ENCODE measurements at regions not wholly inside any gene's neighbourhood (a gene's known extent, or its start where the extent isn't known, plus 50 kb on each side); places are given as distances from the start of the nearest gene placed in this dataset.

- TF ChIP-seq, protein P1, sequence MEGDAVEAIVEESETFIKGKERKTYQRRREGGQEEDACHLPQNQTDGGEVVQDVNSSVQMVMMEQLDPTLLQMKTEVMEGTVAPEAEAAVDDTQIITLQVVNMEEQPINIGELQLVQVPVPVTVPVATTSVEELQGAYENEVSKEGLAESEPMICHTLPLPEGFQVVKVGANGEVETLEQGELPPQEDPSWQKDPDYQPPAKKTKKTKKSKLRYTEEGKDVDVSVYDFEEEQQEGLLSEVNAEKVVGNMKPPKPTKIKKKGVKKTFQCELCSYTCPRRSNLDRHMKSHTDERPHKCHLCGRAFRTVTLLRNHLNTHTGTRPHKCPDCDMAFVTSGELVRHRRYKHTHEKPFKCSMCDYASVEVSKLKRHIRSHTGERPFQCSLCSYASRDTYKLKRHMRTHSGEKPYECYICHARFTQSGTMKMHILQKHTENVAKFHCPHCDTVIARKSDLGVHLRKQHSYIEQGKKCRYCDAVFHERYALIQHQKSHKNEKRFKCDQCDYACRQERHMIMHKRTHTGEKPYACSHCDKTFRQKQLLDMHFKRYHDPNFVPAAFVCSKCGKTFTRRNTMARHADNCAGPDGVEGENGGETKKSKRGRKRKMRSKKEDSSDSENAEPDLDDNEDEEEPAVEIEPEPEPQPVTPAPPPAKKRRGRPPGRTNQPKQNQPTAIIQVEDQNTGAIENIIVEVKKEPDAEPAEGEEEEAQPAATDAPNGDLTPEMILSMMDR (conservative IDR thresholded peaks at IDR 0.05; ENCODE audit: low read depth, low read length), result no peak
- no peak for DNase-seq (ENCODE audit: low read depth)
Observed at GRCh38 chr10:44284198-44285084, 100.5 kb downstream of the CXCL12 start.

DNA sequence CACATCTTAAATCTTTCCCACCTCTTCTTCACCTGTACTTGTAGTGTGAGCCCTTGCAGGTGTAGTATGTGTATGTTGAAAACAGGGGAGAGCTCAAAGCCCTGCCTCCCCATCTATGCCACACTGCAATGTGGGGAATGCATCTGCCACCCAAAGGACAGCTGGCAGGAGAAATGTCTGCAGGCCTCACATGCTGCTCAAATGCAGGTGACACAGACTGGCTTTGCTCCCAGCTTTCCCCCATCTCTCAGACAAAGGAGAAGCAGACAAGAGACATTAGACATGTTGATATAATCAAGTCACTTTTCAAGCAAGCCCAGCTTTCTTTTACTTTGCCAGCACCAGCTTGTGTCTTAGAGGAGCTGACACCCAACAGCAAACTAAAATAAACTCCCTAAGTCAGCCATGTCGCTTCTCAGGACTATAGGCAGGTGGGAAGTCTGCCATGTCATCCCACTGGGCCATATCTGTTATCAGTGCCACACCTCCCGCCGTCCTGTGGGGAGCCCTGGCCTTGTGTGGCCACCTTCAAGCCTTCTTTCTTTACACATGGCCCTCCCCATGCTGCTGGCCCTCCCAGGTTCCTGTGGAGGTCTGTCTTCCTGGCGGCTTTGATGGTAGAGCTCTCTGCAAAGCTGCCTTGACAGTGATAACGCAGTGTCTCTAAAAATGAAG, 102.1 kb downstream of the CXCL12 start:
- TF ChIP-seq, protein P1 (conservative IDR thresholded peaks at IDR 0.05; ENCODE audit: low read depth, low read length), result no peak
- H3K4me3 ChIP-seq (ENCODE audit: low read length), result no peak overlapping the region
- DNase-seq (ENCODE audit: low read depth), result no peak

More at GRCh38 chr10:44284198-44285084, 100.5 kb downstream of the CXCL12 start:
- no peak overlapping the region for H3K4me3 ChIP-seq (ENCODE audit: low read length)

- DNase-seq (ENCODE audit: low read depth), result no peak
- H3K4me3 ChIP-seq (ENCODE audit: low read length), result no peak overlapping the region
- TF ChIP-seq, protein P1 (conservative IDR thresholded peaks at IDR 0.05; ENCODE audit: low read depth, low read length), result no peak
Observed at GRCh38 chr10:44281662-44282061, 103.2 kb downstream of the CXCL12 start.

GRCh38 chr10:44281089-44281613, 103.7 kb downstream of the CXCL12 start:
- no peak for DNase-seq (ENCODE audit: low read depth)
- TF ChIP-seq, protein P1 (conservative IDR thresholded peaks at IDR 0.05; ENCODE audit: low read depth, low read length), result no peak
- no peak overlapping the region for H3K4me3 ChIP-seq (ENCODE audit: low read length)

DNA sequence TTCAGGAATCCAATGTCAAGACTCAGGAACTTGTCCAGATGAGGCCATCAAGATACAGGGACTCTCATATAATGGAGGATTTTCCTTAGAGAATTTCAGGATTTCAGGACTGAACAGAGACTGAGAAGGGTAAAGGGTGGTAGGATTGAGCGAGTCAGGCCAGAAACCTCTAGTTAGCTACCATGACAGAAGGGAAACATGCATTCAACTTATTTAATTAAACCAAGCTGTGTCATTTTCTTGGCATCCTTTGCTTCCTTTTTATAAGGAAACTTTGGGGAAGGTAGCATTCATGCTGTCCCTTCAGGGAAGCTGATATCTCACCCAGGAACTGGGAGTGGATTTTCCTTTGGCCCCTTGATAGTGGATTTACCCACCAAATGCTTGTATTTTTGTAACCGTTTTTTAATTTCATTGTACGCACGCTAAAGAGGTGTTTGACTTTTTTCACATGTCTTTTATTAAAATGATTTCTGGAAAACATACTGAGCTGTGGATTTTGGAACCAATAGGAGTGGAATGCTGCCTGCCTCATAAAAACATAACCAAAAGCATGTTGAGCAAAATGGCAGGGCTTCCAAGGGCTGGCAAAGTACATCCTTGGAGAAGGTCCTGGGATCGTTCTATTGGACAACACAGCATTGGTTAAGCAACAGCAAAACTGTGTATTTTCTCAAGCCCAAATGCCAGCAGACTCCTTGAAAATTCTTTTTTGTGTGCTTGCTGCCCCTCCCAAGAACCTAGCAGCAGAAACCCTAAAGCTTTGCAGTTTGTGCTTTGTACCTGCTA, 104.5 kb downstream of the CXCL12 start:
- H3K4me3 ChIP-seq (ENCODE audit: low read length), result no peak overlapping the region
- no peak for DNase-seq (ENCODE audit: low read depth)
- TF ChIP-seq, protein P1 (conservative IDR thresholded peaks at IDR 0.05; ENCODE audit: low read depth, low read length), result no peak

- DNase-seq (ENCODE audit: low read depth), result no peak
- TF ChIP-seq, protein P1 (conservative IDR thresholded peaks at IDR 0.05; ENCODE audit: low read depth, low read length), result no peak
- H3K4me3 ChIP-seq (ENCODE audit: low read length), result no peak overlapping the region
Observed at GRCh38 chr10:44279426-44280126, 105.3 kb downstream of the CXCL12 start.
